ENCODE measurements at regions not wholly inside any gene's neighbourhood (a gene's known extent, or its start where the extent isn't known, plus 50 kb on each side); places are given as distances from the start of the nearest gene placed in this dataset.

- TF ChIP-seq CTCF (IDR thresholded peaks at IDR 0.05) (no peak), CREM (CRISPR knock-in tag; IDR thresholded peaks at IDR 0.05) (no peak), TP53 (CRISPR knock-in tag; IDR thresholded peaks at IDR 0.05) (no peak), FOXP1 (CRISPR knock-in tag; IDR thresholded peaks at IDR 0.05; ENCODE audit: borderline replicate concordance) (no peak)
Observed at GRCh38 chr2:13601506-13601905, 884.8 kb downstream of the TRIB2 start.

Data from WTC11 (cell line).